Esophagus squamous epithelium (tissue), 5 donors: ENCODE measurements at regions not wholly inside any gene's neighbourhood (a gene's known extent, or its start where the extent isn't known, plus 50 kb on each side); places are given as distances from the start of the nearest gene placed in this dataset.

Source experiments
- DNase-seq: peaks from one replicate; lab custom pipeline; 2025; lab: John Stamatoyannopoulos, UW
- H3K27ac ChIP-seq, 4 donors: fragments of 200-600 bp; sonication (generic); one replicate each; pipeline ENCODE4 v1.5.1; 2016 to 2019; ENCODE audit warnings: mild to moderate bottlenecking in 1 of 4
- H3K27me3 ChIP-seq, 4 donors: fragments of 200-600 bp; sonication (generic); 1 replicate in 3 of 4; 2 replicates in 1 of 4; pipeline versions ENCODE4 v1.5.1 to v1.6.0; 2017 to 2021; ENCODE audit warnings: antibody characterized with exemption in 1 of 4
- H3K36me3 ChIP-seq, 3 donors: fragments of 200-600 bp; sonication (generic); one replicate each; pipeline ENCODE4 v1.5.1; 2016 to 2019
- H3K4me1 ChIP-seq, 3 donors: fragments of 200-600 bp; sonication (generic); one replicate each; pipeline ENCODE4 v1.5.1; 2017 to 2019
- H3K4me3 ChIP-seq, 4 donors: fragments of 200-600 bp; sonication (generic); 1 replicate in 3 of 4; 2 replicates in 1 of 4; pipeline ENCODE4 v1.5.1; 2016 to 2019; ENCODE audit warnings: mild to moderate bottlenecking in 2 of 4, moderate library complexity in 1 of 4
- H3K9me3 ChIP-seq, 3 donors: fragments of 200-600 bp; sonication (generic); one replicate each; pipeline ENCODE4 v1.5.1; 2016 to 2019
- POLR2A ChIP-seq, 4 donors: fragments of 450-650 bp; IDR thresholded peaks; one replicate each; pipeline ENCODE4 v1.6.1; 2017; ENCODE audit warnings: antibody characterized with exemption in 4 of 4, mild to moderate bottlenecking in 4 of 4, moderate library complexity in 3 of 4
- WGBS, 2 donors: methylation state at CpG; one replicate each; pipeline ENCODE4 v1.1.5; 2018; 5-methylcytosine and 5-hydroxymethylcytosine counted together
- intact Hi-C: fragments of 100-400 bp; cut with DNase I; formaldehyde crosslinking; loops from one replicate; pipeline ENCODE4 v1.15.0; 2022
- TF ChIP-seq, protein P1 (sequence below), 6 experiments: fragments of 450-650 bp in 4 of 6; fragments of 200-600 bp in 2 of 6; sonication (generic) in 2 of 6; IDR thresholded peaks; one replicate each; pipeline ENCODE4 v1.5.1; 2016 to 2019; ENCODE audit warnings: antibody characterized with exemption in 6 of 6, mild to moderate bottlenecking in 4 of 6, moderate library complexity in 4 of 6
- donor health status: DM: yes; HTN: yes; CAD: no.

DNA sequence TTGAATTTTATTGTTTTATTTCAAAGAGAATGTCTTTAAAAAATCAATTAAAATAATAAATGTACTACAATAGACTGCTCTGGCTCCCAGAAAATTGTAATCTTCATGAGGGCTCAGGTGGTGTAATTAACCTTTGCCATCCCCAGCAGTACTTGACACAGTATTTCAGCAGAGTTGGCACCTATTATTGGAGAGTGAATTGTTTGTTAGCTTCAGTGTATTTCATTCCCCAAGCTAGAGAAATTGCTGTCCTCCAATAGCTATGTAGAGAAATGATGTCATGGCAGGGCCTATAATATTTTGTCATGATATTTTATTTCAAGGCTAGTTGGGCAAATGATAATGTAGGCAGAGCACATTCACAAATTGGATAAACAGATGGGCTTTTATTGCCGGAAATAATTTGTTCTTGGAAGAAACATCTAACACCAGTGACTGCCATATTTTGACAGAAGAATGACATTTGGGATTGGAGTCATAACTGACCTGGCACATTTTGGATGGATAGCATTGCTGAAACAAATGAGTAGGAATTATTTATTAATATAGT is 712.0 kb upstream of the NXPH2 start:
- H3K27me3 ChIP-seq = no peaks in the 10 kb centered on the region
- H3K4me1 ChIP-seq = no peaks in the 10 kb centered on the region
- no peaks in the 10 kb centered on the region for H3K9me3 ChIP-seq
- no peak overlapping the region for H3K27ac ChIP-seq
- WGBS, 2 donors = 78 to 100% methylated on average over 1 of the region's 1 CpG
- TF ChIP-seq, protein P1, sequence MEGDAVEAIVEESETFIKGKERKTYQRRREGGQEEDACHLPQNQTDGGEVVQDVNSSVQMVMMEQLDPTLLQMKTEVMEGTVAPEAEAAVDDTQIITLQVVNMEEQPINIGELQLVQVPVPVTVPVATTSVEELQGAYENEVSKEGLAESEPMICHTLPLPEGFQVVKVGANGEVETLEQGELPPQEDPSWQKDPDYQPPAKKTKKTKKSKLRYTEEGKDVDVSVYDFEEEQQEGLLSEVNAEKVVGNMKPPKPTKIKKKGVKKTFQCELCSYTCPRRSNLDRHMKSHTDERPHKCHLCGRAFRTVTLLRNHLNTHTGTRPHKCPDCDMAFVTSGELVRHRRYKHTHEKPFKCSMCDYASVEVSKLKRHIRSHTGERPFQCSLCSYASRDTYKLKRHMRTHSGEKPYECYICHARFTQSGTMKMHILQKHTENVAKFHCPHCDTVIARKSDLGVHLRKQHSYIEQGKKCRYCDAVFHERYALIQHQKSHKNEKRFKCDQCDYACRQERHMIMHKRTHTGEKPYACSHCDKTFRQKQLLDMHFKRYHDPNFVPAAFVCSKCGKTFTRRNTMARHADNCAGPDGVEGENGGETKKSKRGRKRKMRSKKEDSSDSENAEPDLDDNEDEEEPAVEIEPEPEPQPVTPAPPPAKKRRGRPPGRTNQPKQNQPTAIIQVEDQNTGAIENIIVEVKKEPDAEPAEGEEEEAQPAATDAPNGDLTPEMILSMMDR (IDR thresholded peaks at IDR 0.05) = no peak
- no peak for TF ChIP-seq POLR2A (IDR thresholded peaks at IDR 0.05)
- intact Hi-C loops = no loop called here
- H3K4me3 ChIP-seq = no peak overlapping the region
- no peaks in the 10 kb centered on the region for H3K36me3 ChIP-seq
- DNase-seq = no peak

DNA sequence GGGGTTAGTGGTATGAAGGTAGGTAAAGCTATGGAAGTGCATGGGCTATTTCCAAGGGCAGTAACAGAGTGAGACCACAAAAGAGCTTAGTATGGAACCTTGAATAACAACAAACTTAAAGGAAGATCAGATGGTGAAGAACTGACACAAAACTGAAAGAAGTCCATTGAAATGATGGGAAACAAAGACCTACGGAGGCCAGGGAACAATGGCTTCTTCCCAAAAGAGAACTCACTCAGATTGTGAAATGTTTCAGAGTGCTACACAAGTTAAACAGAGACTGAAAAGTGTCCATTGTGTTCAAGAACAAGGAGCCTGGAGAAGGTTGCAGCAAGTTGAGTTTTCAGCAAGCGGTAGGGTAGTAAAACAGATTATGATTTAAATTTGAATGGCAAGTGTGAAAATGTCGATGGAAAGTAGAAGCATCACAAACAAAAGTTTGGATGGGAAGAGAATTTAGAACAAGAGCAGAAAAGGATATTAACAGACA is 700.0 kb upstream of the NXPH2 start:
- H3K27ac ChIP-seq = no peak overlapping the region
- no peaks in the 10 kb centered on the region for H3K27me3 ChIP-seq
- no peaks in the 10 kb centered on the region for H3K4me1 ChIP-seq
- no peak for TF ChIP-seq POLR2A (IDR thresholded peaks at IDR 0.05)
- TF ChIP-seq, protein P1 (IDR thresholded peaks at IDR 0.05) = no peak
- DNase-seq = no peak
- 62 to 69% methylated on average over 3 of the region's 3 CpGs for WGBS, 2 donors
- H3K9me3 ChIP-seq = peaks cover 0 to 3% (median 0%) of the 10 kb centered on the region in 3 donors
- no peaks in the 10 kb centered on the region for H3K36me3 ChIP-seq
- intact Hi-C loops = no loop called here
- no peak overlapping the region for H3K4me3 ChIP-seq

DNA sequence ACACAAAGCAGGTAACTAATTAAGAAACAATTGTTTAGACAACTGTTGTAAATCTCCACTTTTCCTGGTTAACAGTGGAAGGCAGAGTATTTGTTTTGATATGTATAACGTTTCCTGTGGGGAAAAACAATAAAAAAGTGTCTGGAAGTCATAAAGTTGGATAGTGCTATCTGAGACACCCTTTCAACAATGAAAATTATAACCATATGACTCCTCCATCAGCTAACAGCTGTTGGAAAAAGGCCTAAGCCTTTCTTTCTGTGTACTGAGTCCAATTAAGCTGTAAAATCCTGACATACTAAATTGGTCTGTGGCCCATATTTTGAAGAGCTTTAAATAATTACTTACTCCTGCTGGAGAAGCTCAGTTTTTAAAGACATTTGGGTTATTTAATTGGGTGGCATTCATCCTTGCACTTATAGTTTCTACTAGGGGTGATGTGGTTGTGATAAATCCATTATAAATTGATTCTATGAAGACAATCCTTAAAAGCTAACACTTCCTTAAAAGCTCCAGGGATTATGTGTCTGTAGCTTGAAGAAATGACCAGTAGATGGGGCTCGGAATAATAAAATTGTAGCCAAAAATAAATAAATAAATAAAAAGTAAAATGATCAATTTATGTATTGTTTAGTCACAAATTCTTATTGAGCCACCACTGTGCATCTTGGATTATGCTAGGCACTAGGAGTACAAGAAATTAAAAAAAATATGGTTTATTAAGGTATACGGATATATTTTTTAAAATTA is 698.1 kb upstream of the NXPH2 start:
- WGBS, 2 donors = 48% methylated on average over 3 of the region's 3 CpGs
- DNase-seq = no peak
- Histone ChIP-seq H3K36me3 (no peaks in the 10 kb centered on the region), H3K4me3 (no peak overlapping the region), H3K27ac (no peak overlapping the region), H3K27me3 (no peaks in the 10 kb centered on the region), H3K9me3 (peaks cover 0 to 3% (median 0%) of the 10 kb centered on the region in 3 donors), H3K4me1 (no peaks in the 10 kb centered on the region)
- intact Hi-C loops = no loop called here
- no peak for TF ChIP-seq POLR2A (IDR thresholded peaks at IDR 0.05)
- TF ChIP-seq, protein P1 (IDR thresholded peaks at IDR 0.05) = no peak

DNA sequence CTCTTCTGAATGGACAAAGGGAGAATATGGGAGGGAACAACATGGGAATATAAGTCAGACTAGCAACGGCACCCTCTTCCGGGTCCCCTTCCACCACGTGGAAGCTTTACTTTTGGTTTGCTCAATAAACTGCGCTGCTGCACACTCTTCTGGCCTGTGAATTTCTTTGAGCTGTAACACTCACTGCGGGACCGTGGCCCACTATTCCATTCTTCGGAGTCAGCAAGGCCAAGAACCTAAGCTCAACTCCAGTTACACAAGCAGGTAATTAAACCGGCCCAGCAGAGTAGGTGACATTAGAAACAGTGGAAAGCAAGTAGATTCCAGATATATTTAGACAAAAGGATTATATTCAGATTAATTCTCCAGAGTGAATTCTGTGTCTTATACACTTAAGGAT is 697.4 kb upstream of the NXPH2 start:
- Histone ChIP-seq H3K27ac (no peak overlapping the region), H3K9me3 (peaks cover 0 to 3% (median 0%) of the 10 kb centered on the region in 3 donors), H3K27me3 (no peaks in the 10 kb centered on the region), H3K4me3 (no peak overlapping the region), H3K4me1 (no peaks in the 10 kb centered on the region), H3K36me3 (no peaks in the 10 kb centered on the region)
- TF ChIP-seq, protein P1 (IDR thresholded peaks at IDR 0.05) = no peak
- no peak for TF ChIP-seq POLR2A (IDR thresholded peaks at IDR 0.05)
- DNase-seq = no peak
- intact Hi-C loops = no loop called here
- WGBS, 2 donors = 86% methylated on average over 7 to 8 of the region's 8 CpGs

DNA sequence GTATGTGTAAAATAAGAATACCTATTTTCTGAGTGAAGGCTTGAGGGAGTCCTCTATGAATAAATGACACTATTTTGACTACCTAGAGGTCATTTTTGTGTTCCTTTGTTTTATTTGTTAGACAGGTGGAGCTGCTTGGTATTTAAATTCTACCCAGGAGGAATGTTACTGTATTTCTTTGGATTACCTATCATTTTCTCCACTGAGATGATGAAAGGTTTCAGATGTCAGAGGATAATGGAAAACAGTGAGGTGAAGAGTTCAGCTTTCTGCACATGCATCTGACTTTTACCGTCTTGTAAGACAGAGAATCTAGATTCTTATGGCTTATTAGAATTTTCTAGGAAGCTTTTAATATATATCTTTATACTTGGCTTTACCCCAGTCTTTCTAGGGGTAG is 689.8 kb upstream of the NXPH2 start:
- Histone ChIP-seq H3K27me3 (no peaks in the 10 kb centered on the region), H3K4me3 (no peak overlapping the region), H3K36me3 (no peaks in the 10 kb centered on the region), H3K4me1 (no peaks in the 10 kb centered on the region), H3K9me3 (no peaks in the 10 kb centered on the region), H3K27ac (no peak overlapping the region)
- intact Hi-C loops = no loop called here
- TF ChIP-seq, protein P1 (IDR thresholded peaks at IDR 0.05) = no peak
- TF ChIP-seq POLR2A (IDR thresholded peaks at IDR 0.05) = no peak
- WGBS, 2 donors = 21 to 54% methylated on average over 1 of the region's 1 CpG
- DNase-seq = no peak
